ENCODE measurements at regions not wholly inside any gene's neighbourhood (a gene's known extent, or its start where the extent isn't known, plus 50 kb on each side); places are given as distances from the start of the nearest gene placed in this dataset.

DNA sequence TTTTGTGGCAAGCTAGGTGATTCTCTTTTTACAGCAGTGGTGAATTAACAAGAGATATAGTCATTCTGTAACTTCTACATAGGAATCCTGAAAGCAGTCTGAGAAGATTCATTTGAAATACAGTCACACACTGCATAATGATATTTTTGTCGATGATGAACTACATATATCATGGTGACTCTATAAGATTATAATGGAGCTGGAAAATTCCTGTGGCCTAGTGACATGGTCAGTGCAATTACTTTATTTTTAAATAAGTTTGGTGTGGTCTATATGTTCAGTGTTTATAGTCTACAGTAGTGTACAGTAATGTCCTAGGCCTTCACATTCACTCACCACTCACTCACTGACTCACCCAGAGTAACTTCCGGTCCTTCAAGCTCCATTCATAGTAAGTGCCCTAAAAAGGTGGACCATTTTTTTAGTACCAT is 511.4 kb upstream of the MCTP2 start:
- TF ChIP-seq, protein P1, sequence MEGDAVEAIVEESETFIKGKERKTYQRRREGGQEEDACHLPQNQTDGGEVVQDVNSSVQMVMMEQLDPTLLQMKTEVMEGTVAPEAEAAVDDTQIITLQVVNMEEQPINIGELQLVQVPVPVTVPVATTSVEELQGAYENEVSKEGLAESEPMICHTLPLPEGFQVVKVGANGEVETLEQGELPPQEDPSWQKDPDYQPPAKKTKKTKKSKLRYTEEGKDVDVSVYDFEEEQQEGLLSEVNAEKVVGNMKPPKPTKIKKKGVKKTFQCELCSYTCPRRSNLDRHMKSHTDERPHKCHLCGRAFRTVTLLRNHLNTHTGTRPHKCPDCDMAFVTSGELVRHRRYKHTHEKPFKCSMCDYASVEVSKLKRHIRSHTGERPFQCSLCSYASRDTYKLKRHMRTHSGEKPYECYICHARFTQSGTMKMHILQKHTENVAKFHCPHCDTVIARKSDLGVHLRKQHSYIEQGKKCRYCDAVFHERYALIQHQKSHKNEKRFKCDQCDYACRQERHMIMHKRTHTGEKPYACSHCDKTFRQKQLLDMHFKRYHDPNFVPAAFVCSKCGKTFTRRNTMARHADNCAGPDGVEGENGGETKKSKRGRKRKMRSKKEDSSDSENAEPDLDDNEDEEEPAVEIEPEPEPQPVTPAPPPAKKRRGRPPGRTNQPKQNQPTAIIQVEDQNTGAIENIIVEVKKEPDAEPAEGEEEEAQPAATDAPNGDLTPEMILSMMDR (IDR thresholded peaks at IDR 0.05): no peak
- Histone ChIP-seq H3K27me3 (no peaks in the 10 kb centered on the region), H3K36me3 (no peaks in the 10 kb centered on the region), H3K27ac (no peak overlapping the region), H3K9me3 (no peaks in the 10 kb centered on the region), H3K4me3 (no peak overlapping the region), H3K4me1 (no peaks in the 10 kb centered on the region)
- DNase-seq (ENCODE audit: low spot score in 2 of 2): no peak
- intact Hi-C loops (cut with DNase I): no loop called here

DNA sequence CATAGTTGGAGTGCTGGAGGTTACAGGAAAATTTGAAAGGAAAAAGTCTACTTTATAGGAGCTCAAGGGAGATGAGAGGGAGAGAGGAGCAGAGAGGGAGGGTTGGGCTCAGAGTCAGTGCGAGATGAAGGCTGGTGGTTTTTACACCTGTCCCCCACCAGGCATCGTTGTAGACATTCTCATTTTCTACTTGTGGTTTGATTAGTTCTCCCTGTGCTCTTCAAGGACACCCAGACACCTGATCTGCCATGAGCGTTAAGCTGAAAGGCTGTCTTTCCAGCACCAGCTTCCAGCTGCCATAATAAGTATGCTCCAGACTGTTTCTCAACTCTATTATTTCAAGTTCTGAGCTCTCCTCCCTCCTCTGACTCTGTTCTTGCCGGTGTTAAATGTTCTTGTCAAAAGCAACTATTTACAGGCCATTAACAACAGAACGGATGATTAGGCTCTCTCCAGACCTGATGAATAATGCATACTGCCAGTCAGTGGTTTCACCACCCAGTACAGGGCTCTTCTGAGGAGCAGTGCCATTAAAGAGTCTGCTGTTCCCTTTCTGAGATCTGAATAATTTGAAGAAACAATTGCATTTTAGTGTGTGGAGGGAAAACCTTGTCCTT is 514.6 kb upstream of the MCTP2 start:
- Histone ChIP-seq H3K4me3 (no peak overlapping the region), H3K9me3 (no peaks in the 10 kb centered on the region), H3K27me3 (no peaks in the 10 kb centered on the region), H3K36me3 (no peaks in the 10 kb centered on the region), H3K27ac (no peak overlapping the region), H3K4me1 (no peaks in the 10 kb centered on the region)
- TF ChIP-seq, protein P1 (IDR thresholded peaks at IDR 0.05): no peak
- no peak for DNase-seq (ENCODE audit: low spot score in 2 of 2)
- intact Hi-C loops (cut with DNase I): no loop called here

DNA sequence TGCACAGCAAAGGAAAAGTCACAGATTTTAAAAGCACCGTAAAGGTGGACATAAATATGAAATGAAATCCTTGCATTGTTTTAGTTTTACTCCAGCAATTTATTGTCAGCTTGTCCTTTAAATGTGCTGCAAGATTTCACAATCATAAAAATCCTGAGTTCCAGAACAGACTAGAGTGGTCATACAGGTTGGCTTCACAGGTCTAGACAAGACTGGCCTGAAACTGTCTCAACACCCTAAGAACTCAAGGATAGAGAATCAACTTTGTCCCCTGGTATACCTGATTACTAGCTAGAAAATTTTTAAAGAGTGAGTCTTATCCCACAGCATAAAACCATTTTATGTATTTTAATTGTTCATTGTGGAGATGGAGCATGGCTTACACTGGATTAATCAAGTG is 521.7 kb upstream of the MCTP2 start:
- intact Hi-C loops (cut with DNase I): no loop called here
- no peak overlapping the region for H3K4me3 ChIP-seq
- H3K9me3 ChIP-seq: no peaks in the 10 kb centered on the region
- H3K27ac ChIP-seq: no peak overlapping the region
- H3K27me3 ChIP-seq: no peaks in the 10 kb centered on the region
- TF ChIP-seq, protein P1 (IDR thresholded peaks at IDR 0.05): no peak
- H3K4me1 ChIP-seq: no peaks in the 10 kb centered on the region
- no peaks in the 10 kb centered on the region for H3K36me3 ChIP-seq
- DNase-seq (ENCODE audit: low spot score in 2 of 2): no peak

DNA sequence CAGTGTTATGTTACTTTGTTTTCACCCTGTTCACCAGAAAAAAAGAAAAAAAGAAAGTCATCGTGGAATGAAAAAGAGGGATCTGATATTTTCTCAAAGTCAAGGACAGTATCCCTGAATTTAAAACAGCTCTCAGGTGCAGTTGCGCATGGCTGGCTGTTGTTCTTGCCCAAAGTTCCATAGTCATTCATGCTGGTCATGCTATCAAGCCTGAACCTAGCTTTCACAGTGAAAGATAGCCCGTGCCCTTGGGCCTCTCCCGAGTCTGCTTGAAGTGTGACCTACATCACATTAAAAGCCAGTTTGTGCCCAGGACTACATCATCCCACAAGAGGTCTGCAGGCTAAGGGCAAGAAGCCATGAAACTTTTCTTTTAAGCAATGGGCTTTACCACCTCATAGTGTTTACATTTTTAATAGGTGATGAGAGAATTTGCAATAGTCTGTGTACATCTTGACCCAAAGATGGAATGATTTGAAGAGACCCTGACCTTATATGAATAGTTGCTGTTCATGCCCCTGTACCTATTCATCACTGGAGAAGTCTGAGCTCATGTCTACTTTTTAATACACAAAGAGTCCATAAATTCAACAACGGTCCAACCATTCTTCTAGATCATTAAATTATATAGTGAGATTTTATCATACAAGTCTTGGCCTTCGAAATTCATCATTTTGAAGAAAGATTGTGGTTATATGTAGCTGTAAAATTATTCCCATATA is 522.5 kb upstream of the MCTP2 start:
- TF ChIP-seq, protein P1 (IDR thresholded peaks at IDR 0.05): no peak
- Histone ChIP-seq H3K36me3 (no peaks in the 10 kb centered on the region), H3K4me1 (no peaks in the 10 kb centered on the region), H3K4me3 (no peak overlapping the region), H3K27me3 (no peaks in the 10 kb centered on the region), H3K9me3 (no peaks in the 10 kb centered on the region), H3K27ac (no peak overlapping the region)
- no peak for DNase-seq (ENCODE audit: low spot score in 2 of 2)
- intact Hi-C loops (cut with DNase I): no loop called here

DNA sequence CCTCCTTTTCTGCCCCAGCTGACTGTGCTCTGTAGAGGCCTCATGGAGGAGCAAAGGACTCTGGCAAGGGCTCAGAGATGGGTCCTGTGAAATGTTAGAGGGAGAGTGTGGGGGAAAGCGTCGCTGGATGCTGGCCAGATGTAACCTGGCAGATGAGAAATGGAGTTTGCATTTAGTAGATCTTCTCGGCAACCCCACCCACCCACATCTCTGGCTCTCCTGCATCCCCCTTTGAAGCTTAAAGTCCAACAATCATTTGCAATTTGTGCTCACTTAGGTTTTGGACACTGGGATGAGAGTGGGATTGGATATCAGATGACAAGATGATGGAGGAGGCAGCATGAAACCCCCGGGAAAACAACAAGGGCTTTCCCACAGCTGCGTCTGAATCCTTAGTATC is 523.6 kb upstream of the MCTP2 start:
- intact Hi-C loops (cut with DNase I): no loop called here
- Histone ChIP-seq H3K27me3 (no peaks in the 10 kb centered on the region), H3K9me3 (no peaks in the 10 kb centered on the region), H3K27ac (no peak overlapping the region), H3K4me3 (no peak overlapping the region), H3K4me1 (no peaks in the 10 kb centered on the region), H3K36me3 (no peaks in the 10 kb centered on the region)
- no peak for DNase-seq (ENCODE audit: low spot score in 2 of 2)
- TF ChIP-seq, protein P1 (IDR thresholded peaks at IDR 0.05): no peak

Measured in ascending aorta (tissue), 2 donors.